Parathyroid adenoma (tissue), 2 donors: ENCODE measurements at regions not wholly inside any gene's neighbourhood (a gene's known extent, or its start where the extent isn't known, plus 50 kb on each side); places are given as distances from the start of the nearest gene placed in this dataset.

ENCODE experiments used
- H2AFZ ChIP-seq: fragments of 300-600 bp; sonication (generic); one replicate; pipeline ENCODE4 v1.7.0; 2017; ENCODE audit warnings: antibody characterized with exemption, mild to moderate bottlenecking
- H3K27ac ChIP-seq: fragments of 300-600 bp; sonication (generic); one replicate; pipeline ENCODE4 v1.7.0; 2017
- H3K27me3 ChIP-seq: fragments of 300-600 bp; sonication (generic); one replicate; pipeline ENCODE4 v1.7.0; 2017; ENCODE audit warnings: low read length; ENCODE audit not compliant: control insufficient read depth, insufficient read depth
- H3K36me3 ChIP-seq: fragments of 300-600 bp; sonication (generic); one replicate; pipeline ENCODE4 v1.7.0; 2017; ENCODE audit warnings: low read length; ENCODE audit not compliant: control insufficient read depth, insufficient read depth
- H3K4me1 ChIP-seq: fragments of 300-600 bp; sonication (generic); one replicate; pipeline ENCODE4 v1.7.0; 2017; ENCODE audit warnings: control low read depth
- H3K4me2 ChIP-seq: fragments of 300-600 bp; sonication (generic); one replicate; pipeline ENCODE4 v1.7.0; 2017; ENCODE audit warnings: low read length
- H3K4me3 ChIP-seq: fragments of 300-600 bp; sonication (generic); one replicate; pipeline ENCODE4 v1.7.0; 2017; ENCODE audit warnings: low read depth, low read length
- H3K79me2 ChIP-seq: fragments of 300-600 bp; sonication (generic); one replicate; pipeline ENCODE4 v1.7.0; 2017; ENCODE audit warnings: control low read depth
- H3K9ac ChIP-seq: fragments of 300-600 bp; sonication (generic); one replicate; pipeline ENCODE4 v1.7.0; 2017; ENCODE audit warnings: mild to moderate bottlenecking
- H3K9me3 ChIP-seq: fragments of 300-600 bp; sonication (generic); one replicate; pipeline ENCODE4 v1.7.0; 2017; ENCODE audit warnings: low read length; ENCODE audit not compliant: control insufficient read depth
- CTCF ChIP-seq: fragments of 300-600 bp; sonication (generic); IDR thresholded peaks from one replicate; pipeline ENCODE4 v1.7.0; 2017; ENCODE audit warnings: antibody characterized with exemption, mild to moderate bottlenecking
- donor health status: primary hyperparathyroidism.

GRCh38 chr7:52475001-52475582 is 560.3 kb upstream of the POM121L12 start:
- Histone ChIP-seq H3K4me1 (no peaks in the 10 kb centered on the region), H3K4me3 (no peak overlapping the region), H3K4me2 (no peak overlapping the region), H3K36me3 (no peaks in the 10 kb centered on the region), H3K9ac (no peak overlapping the region), H3K27ac (no peak overlapping the region), H3K79me2 (no peaks in the 10 kb centered on the region), H2AFZ (no peak overlapping the region), H3K9me3 (no peaks in the 10 kb centered on the region), H3K27me3 (no peaks in the 10 kb centered on the region)
- no peak for TF ChIP-seq CTCF

GRCh38 chr7:52473756-52474155 is 561.7 kb upstream of the POM121L12 start:
- Histone ChIP-seq H3K27me3 (no peaks in the 10 kb centered on the region), H3K36me3 (no peaks in the 10 kb centered on the region), H3K9me3 (no peaks in the 10 kb centered on the region), H3K4me2 (no peak overlapping the region), H2AFZ (no peak overlapping the region), H3K79me2 (no peaks in the 10 kb centered on the region), H3K9ac (no peak overlapping the region), H3K27ac (no peak overlapping the region), H3K4me1 (no peaks in the 10 kb centered on the region), H3K4me3 (no peak overlapping the region)
- no peak for TF ChIP-seq CTCF

GRCh38 chr7:52472006-52472620 is 563.3 kb upstream of the POM121L12 start:
- H3K4me1 ChIP-seq: no peaks in the 10 kb centered on the region
- no peak overlapping the region for H3K4me3 ChIP-seq
- H3K36me3 ChIP-seq: no peaks in the 10 kb centered on the region
- no peak overlapping the region for H3K9ac ChIP-seq
- no peak for TF ChIP-seq CTCF
- no peaks in the 10 kb centered on the region for H3K9me3 ChIP-seq
- H3K4me2 ChIP-seq: no peak overlapping the region
- H3K79me2 ChIP-seq: no peaks in the 10 kb centered on the region
- H2AFZ ChIP-seq: no peak overlapping the region
- no peak overlapping the region for H3K27ac ChIP-seq
- no peaks in the 10 kb centered on the region for H3K27me3 ChIP-seq

GRCh38 chr7:52465216-52465615 is 570.2 kb upstream of the POM121L12 start:
- no peaks in the 10 kb centered on the region for H3K36me3 ChIP-seq
- no peak overlapping the region for H3K4me2 ChIP-seq
- TF ChIP-seq CTCF: no peak
- no peak overlapping the region for H3K9ac ChIP-seq
- H3K27ac ChIP-seq: no peak overlapping the region
- no peaks in the 10 kb centered on the region for H3K9me3 ChIP-seq
- H3K79me2 ChIP-seq: no peaks in the 10 kb centered on the region
- no peak overlapping the region for H3K4me3 ChIP-seq
- H3K4me1 ChIP-seq: no peaks in the 10 kb centered on the region
- H2AFZ ChIP-seq: no peak overlapping the region
- no peaks in the 10 kb centered on the region for H3K27me3 ChIP-seq

GRCh38 chr7:52463341-52463740 is 572.1 kb upstream of the POM121L12 start:
- H3K4me2 ChIP-seq: no peak overlapping the region
- H3K4me3 ChIP-seq: no peak overlapping the region
- no peaks in the 10 kb centered on the region for H3K27me3 ChIP-seq
- H3K36me3 ChIP-seq: no peaks in the 10 kb centered on the region
- no peaks in the 10 kb centered on the region for H3K79me2 ChIP-seq
- H3K9ac ChIP-seq: no peak overlapping the region
- no peak overlapping the region for H3K27ac ChIP-seq
- no peaks in the 10 kb centered on the region for H3K4me1 ChIP-seq
- H3K9me3 ChIP-seq: no peaks in the 10 kb centered on the region
- TF ChIP-seq CTCF: no peak
- no peak overlapping the region for H2AFZ ChIP-seq
